GM23338 (cell line): ENCODE measurements at regions not wholly inside any gene's neighbourhood (a gene's known extent, or its start where the extent isn't known, plus 50 kb on each side); places are given as distances from the start of the nearest gene placed in this dataset.

Source experiments
- ATAC-seq: fragments of 200-7000 bp; cut with Tn5 transposase; 3 replicates; pipeline ENCODE4 v1.9.1; 2020
- DNase-seq: peaks from one replicate; pipeline ENCODE4 v3.0.0-alpha.2; 2015; ENCODE audit warnings: low spot score
- H2AFZ ChIP-seq: fragments of 200-600 bp; sonication (generic); 2 replicates; pipeline ENCODE4 v1.8.0; 2016; ENCODE audit warnings: antibody characterized with exemption, mild to moderate bottlenecking, moderate library complexity
- H3F3A ChIP-seq: fragments of 200-600 bp; sonication (generic); replicated peaks from 2 replicates; pipeline ENCODE4 v1.8.0; 2017; ENCODE audit warnings: antibody characterized with exemption, mixed run types, low read depth
- H3K27ac ChIP-seq: fragments of 200-600 bp; sonication (generic); 2 replicates; pipeline ENCODE4 v1.6.1; 2016; ENCODE audit warnings: low read depth
- H3K27me3 ChIP-seq: fragments of 200-600 bp; sonication (generic); 2 replicates; pipeline ENCODE4 v1.8.0; 2016; ENCODE audit warnings: mild to moderate bottlenecking, mixed run types, moderate library complexity; ENCODE audit not compliant: insufficient read depth
- H3K36me3 ChIP-seq: fragments of 200-600 bp; sonication (generic); 2 replicates; pipeline ENCODE4 v1.8.0; 2016; ENCODE audit warnings: mild to moderate bottlenecking; ENCODE audit not compliant: insufficient read depth
- H3K4me1 ChIP-seq: fragments of 200-600 bp; sonication (generic); 2 replicates; pipeline ENCODE4 v1.8.0; 2016; ENCODE audit warnings: mild to moderate bottlenecking, moderate library complexity; ENCODE audit not compliant: insufficient read depth
- H3K4me2 ChIP-seq: fragments of 200-600 bp; sonication (generic); 2 replicates; pipeline ENCODE4 v1.7.1; 2017; ENCODE audit warnings: mixed run types
- H3K4me3 ChIP-seq: fragments of 200-600 bp; sonication (generic); 2 replicates; pipeline ENCODE4 v1.6.1; 2016; ENCODE audit warnings: mixed run types
- H3K79me2 ChIP-seq: fragments of 200-600 bp; sonication (generic); replicated peaks from 2 replicates; pipeline ENCODE4 v1.8.0; 2017; ENCODE audit warnings: mild to moderate bottlenecking; ENCODE audit not compliant: insufficient read depth
- H3K9me2 ChIP-seq: fragments of 200-600 bp; sonication (generic); 2 replicates; pipeline ENCODE4 v1.8.0; 2017; ENCODE audit not compliant: insufficient read depth
- H4K20me1 ChIP-seq: fragments of 200-600 bp; sonication (generic); replicated peaks from 2 replicates; pipeline ENCODE4 v1.8.0; 2017; ENCODE audit warnings: mild to moderate bottlenecking; ENCODE audit not compliant: insufficient read depth
- H3K27ac Mint-ChIP-seq: 2 replicates; pipeline ENCODE4 v1.8.0; 2020; ENCODE audit warnings: inconsistent platforms, mild to moderate bottlenecking, moderate library complexity, mixed read lengths
- H3K27me3 Mint-ChIP-seq: 3 replicates; pipeline ENCODE4 v1.8.0; 2022; ENCODE audit warnings: low read depth, mild to moderate bottlenecking, moderate library complexity, mixed read lengths, inconsistent platforms; ENCODE audit not compliant: insufficient read depth, poor library complexity
- H3K36me3 Mint-ChIP-seq: 3 replicates; pipeline ENCODE4 v1.8.0; 2021; ENCODE audit warnings: low read depth, mild to moderate bottlenecking, inconsistent platforms, moderate library complexity, mixed read lengths
- H3K4me1 Mint-ChIP-seq: 3 replicates; pipeline ENCODE4 v1.8.0; 2020; ENCODE audit warnings: mild to moderate bottlenecking, inconsistent platforms, mixed read lengths
- H3K4me3 Mint-ChIP-seq: 3 replicates; pipeline ENCODE4 v1.8.0; 2021; ENCODE audit warnings: moderate library complexity, mild to moderate bottlenecking, inconsistent platforms, mixed read lengths
- H3K9me3 Mint-ChIP-seq: 3 replicates; pipeline ENCODE4 v1.8.0; 2020; ENCODE audit warnings: moderate library complexity, mild to moderate bottlenecking, inconsistent platforms, mixed read lengths
- CREB1 ChIP-seq: fragments of 250-450 bp; sonication (Bioruptor Pico); IDR thresholded peaks from 2 replicates; pipeline ENCODE4 v1.5.0; 2020; ENCODE audit warnings: low read depth, mild to moderate bottlenecking, moderate library complexity
- EZH2 ChIP-seq: fragments of 200-600 bp; sonication (generic); IDR thresholded peaks from one replicate; pipeline ENCODE4 v1.8.0; 2017; ENCODE audit warnings: antibody characterized with exemption, mild to moderate bottlenecking, low read depth; ENCODE audit not compliant: unreplicated experiment
- EZH2phosphoT487 ChIP-seq: fragments of 200-600 bp; sonication (generic); IDR thresholded peaks from one replicate; pipeline ENCODE4 v1.8.1; 2018; ENCODE audit warnings: antibody characterized with exemption; ENCODE audit not compliant: unreplicated experiment
- JUNB ChIP-seq: IDR thresholded peaks from one replicate; pipeline ENCODE4 v1.6.1; 2016; ENCODE audit warnings: antibody characterized with exemption; ENCODE audit not compliant: unreplicated experiment
- NANOG ChIP-seq: IDR thresholded peaks from 2 replicates; pipeline ENCODE4 v1.6.1; 2016; ENCODE audit warnings: antibody characterized with exemption, borderline replicate concordance
- POLR2AphosphoS5 ChIP-seq: IDR thresholded peaks from 2 replicates; pipeline ENCODE4 v1.6.1; 2016; ENCODE audit warnings: antibody characterized with exemption, low read depth
- STAT1 ChIP-seq: IDR thresholded peaks from one replicate; pipeline ENCODE4 v1.6.1; 2016; ENCODE audit warnings: antibody characterized with exemption; ENCODE audit not compliant: unreplicated experiment
- TF ChIP-seq, protein P1 (sequence below), 2 experiments: fragments of 200-600 bp in 1 of 2; sonication (generic) in 1 of 2; conservative IDR thresholded peaks; 2 replicates each; pipeline versions ENCODE4 v1.5.1 to v1.6.1; 2016 to 2017; ENCODE audit warnings: antibody characterized with exemption in 2 of 2, low read depth in 2 of 2, mild to moderate bottlenecking in 2 of 2, moderate library complexity in 1 of 2
- TF ChIP-seq, protein P2 (sequence below): IDR thresholded peaks from one replicate; pipeline ENCODE4 v1.6.1; 2018; ENCODE audit warnings: antibody characterized with exemption; ENCODE audit not compliant: unreplicated experiment

DNA sequence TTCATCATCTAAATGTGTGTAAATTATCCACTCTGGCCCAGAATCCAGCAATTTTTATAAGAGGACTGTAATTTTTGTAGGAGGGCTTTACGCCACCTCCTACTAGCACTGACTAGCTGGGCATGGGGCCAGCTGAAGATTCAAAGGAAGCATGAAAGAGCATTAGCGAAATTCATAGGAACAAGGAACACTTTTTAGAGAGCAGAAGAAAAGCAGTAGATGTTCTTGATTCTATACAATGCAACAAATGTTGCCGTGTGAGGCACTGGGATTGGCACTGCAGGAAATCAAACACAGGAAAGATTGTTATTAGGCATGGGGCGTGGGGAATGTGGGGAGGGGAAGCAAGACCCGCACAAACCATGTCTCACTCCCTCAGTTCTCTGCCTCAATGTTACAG, 58.4 kb upstream of the PARP1 start:
- Histone ChIP-seq H3K4me3 (no peak overlapping the region), H4K20me1 (no peaks in the 10 kb centered on the region), H3K27me3 (no peaks in the 10 kb centered on the region), H3K4me1 (no peaks in the 10 kb centered on the region), H3F3A (no peaks in the 10 kb centered on the region), H2AFZ (no peak overlapping the region), H3K27ac (no peak overlapping the region), H3K4me2 (no peak overlapping the region), H3K79me2 (no peaks in the 10 kb centered on the region), H3K36me3 (0 out of 2 replicates have a peak, but pooled peaks cover 7% of the 10 kb centered on the region), H3K9me2 (0 out of 2 replicates have a peak, but pooled peaks cover 3% of the 10 kb centered on the region)
- DNase-seq: no peak
- no peaks in the 10 kb centered on the region for H3K27me3 Mint-ChIP-seq
- H3K4me1 Mint-ChIP-seq: no peaks in the 10 kb centered on the region; the same call in 2 of the 3 replicates
- TF ChIP-seq, protein P1, sequence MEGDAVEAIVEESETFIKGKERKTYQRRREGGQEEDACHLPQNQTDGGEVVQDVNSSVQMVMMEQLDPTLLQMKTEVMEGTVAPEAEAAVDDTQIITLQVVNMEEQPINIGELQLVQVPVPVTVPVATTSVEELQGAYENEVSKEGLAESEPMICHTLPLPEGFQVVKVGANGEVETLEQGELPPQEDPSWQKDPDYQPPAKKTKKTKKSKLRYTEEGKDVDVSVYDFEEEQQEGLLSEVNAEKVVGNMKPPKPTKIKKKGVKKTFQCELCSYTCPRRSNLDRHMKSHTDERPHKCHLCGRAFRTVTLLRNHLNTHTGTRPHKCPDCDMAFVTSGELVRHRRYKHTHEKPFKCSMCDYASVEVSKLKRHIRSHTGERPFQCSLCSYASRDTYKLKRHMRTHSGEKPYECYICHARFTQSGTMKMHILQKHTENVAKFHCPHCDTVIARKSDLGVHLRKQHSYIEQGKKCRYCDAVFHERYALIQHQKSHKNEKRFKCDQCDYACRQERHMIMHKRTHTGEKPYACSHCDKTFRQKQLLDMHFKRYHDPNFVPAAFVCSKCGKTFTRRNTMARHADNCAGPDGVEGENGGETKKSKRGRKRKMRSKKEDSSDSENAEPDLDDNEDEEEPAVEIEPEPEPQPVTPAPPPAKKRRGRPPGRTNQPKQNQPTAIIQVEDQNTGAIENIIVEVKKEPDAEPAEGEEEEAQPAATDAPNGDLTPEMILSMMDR (conservative IDR thresholded peaks at IDR 0.05; ENCODE audit: low read depth in 2 of 2): no peak
- H3K27ac Mint-ChIP-seq: no peak overlapping the region
- no peak overlapping the region for H3K4me3 Mint-ChIP-seq
- H3K9me3 Mint-ChIP-seq: peaks cover 46% of the 10 kb centered on the region
- H3K36me3 Mint-ChIP-seq: peaks cover 29% of the 10 kb centered on the region
- ATAC-seq: no peak

DNA sequence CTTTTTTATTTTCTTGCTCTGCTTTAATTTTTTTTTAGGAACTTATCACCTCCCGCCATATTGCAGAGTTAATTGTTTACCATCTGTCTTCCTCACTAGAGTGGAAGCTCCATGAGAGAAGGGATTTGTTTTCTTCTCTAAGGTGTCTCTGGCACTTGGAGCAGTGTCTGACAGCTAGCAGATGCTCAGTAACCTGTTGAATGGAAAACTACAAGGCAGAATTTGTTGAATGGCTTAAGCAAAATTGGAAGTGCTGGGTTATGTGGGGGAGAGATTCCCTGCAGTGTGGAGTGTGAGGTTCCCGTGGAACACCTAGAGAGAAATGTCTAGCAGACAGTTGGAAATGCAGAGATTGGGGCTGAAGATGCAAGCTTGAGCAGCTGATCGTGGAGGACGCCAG, 59.5 kb upstream of the PARP1 start:
- no peak overlapping the region for H3K27ac Mint-ChIP-seq
- TF ChIP-seq JUNB: no peak
- TF ChIP-seq POLR2AphosphoS5: no peak
- TF ChIP-seq, protein P2, sequence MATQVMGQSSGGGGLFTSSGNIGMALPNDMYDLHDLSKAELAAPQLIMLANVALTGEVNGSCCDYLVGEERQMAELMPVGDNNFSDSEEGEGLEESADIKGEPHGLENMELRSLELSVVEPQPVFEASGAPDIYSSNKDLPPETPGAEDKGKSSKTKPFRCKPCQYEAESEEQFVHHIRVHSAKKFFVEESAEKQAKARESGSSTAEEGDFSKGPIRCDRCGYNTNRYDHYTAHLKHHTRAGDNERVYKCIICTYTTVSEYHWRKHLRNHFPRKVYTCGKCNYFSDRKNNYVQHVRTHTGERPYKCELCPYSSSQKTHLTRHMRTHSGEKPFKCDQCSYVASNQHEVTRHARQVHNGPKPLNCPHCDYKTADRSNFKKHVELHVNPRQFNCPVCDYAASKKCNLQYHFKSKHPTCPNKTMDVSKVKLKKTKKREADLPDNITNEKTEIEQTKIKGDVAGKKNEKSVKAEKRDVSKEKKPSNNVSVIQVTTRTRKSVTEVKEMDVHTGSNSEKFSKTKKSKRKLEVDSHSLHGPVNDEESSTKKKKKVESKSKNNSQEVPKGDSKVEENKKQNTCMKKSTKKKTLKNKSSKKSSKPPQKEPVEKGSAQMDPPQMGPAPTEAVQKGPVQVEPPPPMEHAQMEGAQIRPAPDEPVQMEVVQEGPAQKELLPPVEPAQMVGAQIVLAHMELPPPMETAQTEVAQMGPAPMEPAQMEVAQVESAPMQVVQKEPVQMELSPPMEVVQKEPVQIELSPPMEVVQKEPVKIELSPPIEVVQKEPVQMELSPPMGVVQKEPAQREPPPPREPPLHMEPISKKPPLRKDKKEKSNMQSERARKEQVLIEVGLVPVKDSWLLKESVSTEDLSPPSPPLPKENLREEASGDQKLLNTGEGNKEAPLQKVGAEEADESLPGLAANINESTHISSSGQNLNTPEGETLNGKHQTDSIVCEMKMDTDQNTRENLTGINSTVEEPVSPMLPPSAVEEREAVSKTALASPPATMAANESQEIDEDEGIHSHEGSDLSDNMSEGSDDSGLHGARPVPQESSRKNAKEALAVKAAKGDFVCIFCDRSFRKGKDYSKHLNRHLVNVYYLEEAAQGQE: no peak
- no peak for TF ChIP-seq CREB1
- no peak for TF ChIP-seq EZH2
- TF ChIP-seq EZH2phosphoT487: no peak
- TF ChIP-seq NANOG: no peak
- TF ChIP-seq, protein P1 (conservative IDR thresholded peaks at IDR 0.05; ENCODE audit: low read depth in 2 of 2): no peak
- no peak for TF ChIP-seq STAT1

More for the DNA sequence above, 59.5 kb upstream of the PARP1 start:
- H3F3A ChIP-seq: no peaks in the 10 kb centered on the region
- 0 out of 2 replicates have a peak, but pooled peaks cover 3% of the 10 kb centered on the region for H3K9me2 ChIP-seq
- Mint-ChIP-seq H3K36me3 (peaks cover 24% of the 10 kb centered on the region), H3K4me1 (no peaks in the 10 kb centered on the region; the same call in 2 of the 3 replicates), H3K27me3 (no peaks in the 10 kb centered on the region), H3K9me3 (peaks cover 39% of the 10 kb centered on the region), H3K4me3 (no peak overlapping the region)
- H3K27me3 ChIP-seq: no peaks in the 10 kb centered on the region
- H3K4me2 ChIP-seq: no peak overlapping the region
- no peaks in the 10 kb centered on the region for H3K79me2 ChIP-seq
- no peak overlapping the region for H3K27ac ChIP-seq
- ATAC-seq: no peak
- no peak overlapping the region for H3K4me3 ChIP-seq
- H4K20me1 ChIP-seq: no peaks in the 10 kb centered on the region
- H2AFZ ChIP-seq: no peak overlapping the region
- no peak for DNase-seq
- no peaks in the 10 kb centered on the region for H3K4me1 ChIP-seq
- H3K36me3 ChIP-seq: 0 out of 2 replicates have a peak, but pooled peaks cover 7% of the 10 kb centered on the region
